HG03432 (cell line): ENCODE measurements at regions not wholly inside any gene's neighbourhood (a gene's known extent, or its start where the extent isn't known, plus 50 kb on each side); places are given as distances from the start of the nearest gene placed in this dataset.
A peak's percentile ranks its signal among the peaks of the same experiment; 100 is the strongest.

Experiments used
- ATAC-seq: cut with Tn5 transposase; IDR thresholded peaks from one replicate; pipeline ENCODE4 v1.9.1; 2021; ENCODE audit warnings: mild to moderate bottlenecking, moderate library complexity; ENCODE audit not compliant: unreplicated experiment

GRCh38 chr14:73783107-73783727 is 68.4 kb upstream of the PTGR2 start:
- no peak for ATAC-seq

GRCh38 chr14:73782623-73783022 is 68.4 kb upstream of the PNMA1 start:
- ATAC-seq, result no peak

DNA sequence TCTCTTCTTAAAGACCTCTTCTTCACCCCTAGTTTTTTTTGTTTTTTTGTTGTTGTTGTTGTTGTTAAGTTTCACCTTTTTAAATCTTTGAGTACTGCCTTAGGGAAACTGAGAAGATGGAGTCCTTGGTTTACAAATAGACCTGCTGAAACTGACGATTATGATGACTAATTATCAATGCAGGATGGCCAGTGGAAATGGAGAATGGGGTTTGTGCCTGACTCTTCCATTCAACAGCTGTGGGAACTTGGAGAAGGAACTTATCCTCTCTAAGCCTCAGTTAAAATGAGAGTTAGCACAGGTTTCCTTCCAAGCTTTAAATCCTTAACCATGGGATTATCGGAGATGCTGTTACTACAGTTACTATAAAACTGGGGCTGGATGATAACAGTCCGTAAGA is 66.7 kb upstream of the PNMA1 start:
- ATAC-seq, result no peak

- no peak for ATAC-seq
Observed at GRCh38 chr14:73780391-73780790, 66.2 kb upstream of the PNMA1 start.

- ATAC-seq, result no peak
Observed at GRCh38 chr14:73778736-73779135, 64.6 kb upstream of the PNMA1 start.

GRCh38 chr14:73777420-73777819 is 63.2 kb upstream of the PNMA1 start:
- ATAC-seq, result no peak

DNA sequence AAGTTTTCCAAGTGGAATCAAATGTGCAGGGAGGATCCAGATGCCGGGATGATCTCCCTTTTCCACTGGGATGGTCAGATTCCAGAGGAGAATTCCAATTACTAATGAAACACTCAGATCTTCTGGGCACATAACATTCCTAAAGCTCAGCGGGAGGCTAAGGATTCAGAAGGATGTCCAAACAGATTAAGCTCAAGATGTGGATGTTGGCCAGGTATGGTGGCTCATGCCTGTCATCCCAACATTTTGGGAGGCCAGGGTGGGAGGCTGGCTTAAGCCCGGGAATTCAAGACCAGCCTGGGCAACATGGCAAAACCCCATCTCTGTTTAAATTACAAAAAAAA is 62.0 kb upstream of the PNMA1 start:
- no peak for ATAC-seq

DNA sequence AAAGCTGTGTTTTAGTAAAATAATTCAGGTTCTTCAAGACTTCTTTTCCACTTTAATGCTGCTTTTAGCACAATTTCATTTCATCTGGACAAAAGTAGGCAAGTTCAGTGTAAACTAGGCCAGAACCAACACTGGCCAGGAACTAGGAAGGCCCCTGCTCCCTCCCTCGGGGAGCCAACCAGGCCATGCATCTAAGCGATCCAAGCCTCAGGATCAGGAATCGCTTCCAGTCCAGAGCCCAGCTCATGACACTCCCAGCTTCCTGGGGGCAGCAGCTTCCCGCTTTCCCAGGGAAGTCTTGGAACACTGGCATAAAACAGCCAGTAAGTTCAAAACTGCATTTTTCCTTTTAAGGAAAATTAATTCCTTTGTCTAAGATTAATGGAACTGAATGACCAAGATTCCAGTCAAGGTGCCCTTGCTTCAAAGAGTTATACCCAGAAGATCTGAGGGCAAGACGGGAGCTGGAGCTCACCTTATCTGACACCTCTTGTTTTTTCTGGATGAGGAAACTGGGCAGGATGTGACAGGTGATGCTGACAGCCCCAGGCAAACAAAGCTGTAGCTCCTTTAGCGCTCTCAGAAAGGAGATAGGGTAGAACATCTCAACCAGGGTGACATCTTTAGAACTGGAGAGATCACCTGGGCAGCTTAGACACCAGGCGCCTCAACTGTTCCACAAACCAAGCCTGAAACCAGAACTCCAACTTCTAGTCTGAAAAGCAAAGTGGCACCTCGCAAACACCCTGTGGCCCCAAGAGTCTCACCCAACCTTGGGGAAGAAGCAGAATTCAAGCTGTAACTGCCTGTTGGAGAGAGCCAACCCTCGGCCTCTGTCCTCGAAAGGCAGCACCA is 61.4 kb upstream of the PNMA1 start:
- ATAC-seq, result no peak

GRCh38 chr14:73774671-73775070 is 60.5 kb upstream of the PNMA1 start:
- ATAC-seq, result no peak

DNA sequence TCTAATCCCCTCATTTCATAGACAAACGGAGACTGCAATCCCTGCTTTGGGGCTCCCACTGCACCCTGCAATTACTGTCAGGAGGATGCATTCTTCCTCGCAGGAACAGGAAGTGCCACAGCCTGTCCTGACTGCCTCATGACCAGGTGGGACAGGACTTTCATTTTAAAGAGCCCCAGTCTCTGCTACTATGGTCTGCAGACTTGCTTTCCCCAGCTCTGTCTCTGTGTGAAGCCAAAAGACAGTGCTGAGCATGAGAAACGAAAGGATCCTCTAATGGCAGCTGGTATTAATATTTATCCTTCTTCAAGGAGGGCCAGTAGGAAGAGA is 60.0 kb upstream of the PNMA1 start:
- ATAC-seq, result no peak

DNA sequence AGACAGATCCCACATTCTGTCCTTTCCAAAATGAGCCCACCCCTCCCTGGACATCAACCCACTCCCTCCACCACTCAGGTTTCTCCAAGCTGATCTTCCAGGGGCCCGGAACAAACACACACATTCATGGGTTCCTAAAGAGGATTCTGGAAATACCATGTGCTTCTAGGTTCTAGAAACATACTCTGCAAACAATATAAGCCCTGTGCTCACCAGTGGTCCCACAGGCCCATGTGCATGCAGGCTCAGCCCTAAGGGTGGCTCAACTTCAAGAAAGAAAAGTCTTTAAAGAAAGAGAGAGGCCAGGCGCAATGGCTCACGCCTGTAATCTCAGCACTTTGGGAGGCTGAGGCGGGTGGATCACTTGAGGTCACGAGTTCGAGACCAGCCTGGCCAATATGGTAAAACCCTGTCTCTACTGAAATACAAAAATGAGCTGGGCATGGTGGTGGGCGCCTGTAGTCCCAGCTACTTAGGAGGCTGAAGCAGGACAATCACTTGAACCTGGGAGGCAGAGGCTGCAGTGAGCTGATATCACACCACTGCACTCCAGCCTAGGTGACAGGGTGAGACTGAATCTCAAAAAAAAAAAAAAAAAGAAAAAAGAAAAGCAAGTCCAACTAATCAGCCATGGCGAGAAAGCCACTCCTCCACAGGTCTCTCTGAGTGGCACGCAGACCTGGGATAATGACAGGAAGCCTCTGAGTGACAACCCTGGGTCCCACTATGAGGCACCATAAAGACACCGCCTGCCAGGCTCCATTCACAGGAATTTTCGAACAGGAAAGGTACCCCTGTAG is 59.5 kb upstream of the PNMA1 start:
- no peak for ATAC-seq

GRCh38 chr14:73771848-73772638 is 57.9 kb upstream of the PNMA1 start:
- ATAC-seq, result peak; percentile 54

DNA sequence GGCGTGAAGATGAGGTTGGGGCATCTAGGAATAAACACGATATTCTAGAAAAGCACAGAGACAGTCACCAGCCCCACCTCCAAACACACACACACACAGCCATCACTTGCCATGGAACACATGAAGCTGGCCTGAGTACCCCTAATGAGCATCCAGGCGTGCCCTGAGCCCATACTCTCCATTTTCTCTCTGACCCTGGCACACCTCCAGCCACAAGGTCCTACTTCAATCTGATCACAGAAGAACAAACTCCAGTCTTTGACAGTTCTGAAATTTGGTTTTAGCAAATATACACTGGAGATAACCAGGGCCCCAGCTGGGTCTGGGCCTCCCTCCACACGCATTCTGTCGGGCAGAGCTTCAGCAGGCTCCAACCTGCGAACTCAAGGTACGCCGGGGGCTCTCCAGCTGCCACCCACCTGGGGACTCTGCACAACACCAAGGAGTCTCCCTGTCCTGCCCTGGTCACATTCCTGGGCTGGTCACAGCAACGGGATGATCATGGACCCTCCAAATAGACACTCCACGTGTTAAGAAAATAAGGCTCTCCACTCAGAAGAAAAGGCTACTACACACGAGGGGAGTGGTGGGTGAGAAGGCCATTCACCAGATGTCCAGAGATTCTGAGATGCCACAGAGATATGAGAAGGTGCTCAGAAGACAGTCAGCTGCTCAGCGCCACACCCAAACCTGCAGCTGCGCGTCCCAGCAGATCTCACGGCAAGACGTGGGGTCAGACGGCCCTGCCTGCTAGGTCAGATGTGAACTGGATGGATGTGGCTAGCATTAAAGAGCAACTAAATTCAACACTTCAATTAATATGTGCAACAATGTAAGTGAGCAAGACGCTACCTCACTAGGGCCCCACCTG is 57.0 kb upstream of the PNMA1 start:
- ATAC-seq, result peak; percentile 17

- no peak for ATAC-seq
Observed at GRCh38 chr14:73768107-73768506, 53.9 kb upstream of the PNMA1 start.

DNA sequence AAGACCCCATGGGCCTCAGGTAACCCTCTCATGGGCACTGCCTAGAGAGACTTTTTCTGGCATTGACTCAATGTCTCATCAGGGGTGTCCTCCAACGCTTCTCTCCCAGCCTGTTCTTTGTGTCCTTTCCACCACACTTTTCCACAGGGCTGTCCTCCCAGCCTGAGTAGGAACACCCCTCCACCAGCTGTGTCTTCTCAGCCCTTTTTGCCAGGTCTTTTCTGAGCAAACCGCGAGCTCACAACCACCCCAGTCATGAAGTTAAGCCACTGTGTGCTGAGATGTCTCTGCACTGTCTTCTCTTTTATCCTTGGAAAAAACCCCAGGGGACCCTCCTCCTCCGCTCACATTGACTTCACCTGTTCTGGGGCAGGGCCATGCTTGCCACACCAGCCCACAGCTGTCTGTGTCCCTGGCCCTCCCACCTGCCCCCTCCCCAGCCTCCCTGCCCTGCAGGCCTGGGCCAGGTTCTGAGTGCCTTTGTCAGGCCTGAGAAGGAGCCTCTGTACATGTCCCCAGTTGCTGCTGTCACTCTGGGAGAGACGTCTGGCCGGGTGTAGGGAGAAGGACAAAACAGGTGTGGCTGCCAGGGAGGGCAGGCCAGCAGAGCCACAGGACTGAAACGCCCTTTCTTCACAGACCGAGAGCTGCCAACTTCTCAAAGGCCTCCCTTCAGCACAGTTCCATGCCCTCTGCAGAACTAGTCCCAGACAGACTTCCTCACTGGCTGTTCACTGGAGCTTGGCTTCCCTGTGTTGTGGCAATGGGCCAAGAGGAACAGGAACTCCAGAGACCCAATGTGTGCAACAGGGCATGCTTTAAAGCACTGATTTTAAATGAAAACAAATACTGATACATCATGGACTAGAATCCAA is 50.5 kb upstream of the PNMA1 start:
- no peak for ATAC-seq
